ENCODE measurements at regions not wholly inside any gene's neighbourhood (a gene's known extent, or its start where the extent isn't known, plus 50 kb on each side); places are given as distances from the start of the nearest gene placed in this dataset.

DNA sequence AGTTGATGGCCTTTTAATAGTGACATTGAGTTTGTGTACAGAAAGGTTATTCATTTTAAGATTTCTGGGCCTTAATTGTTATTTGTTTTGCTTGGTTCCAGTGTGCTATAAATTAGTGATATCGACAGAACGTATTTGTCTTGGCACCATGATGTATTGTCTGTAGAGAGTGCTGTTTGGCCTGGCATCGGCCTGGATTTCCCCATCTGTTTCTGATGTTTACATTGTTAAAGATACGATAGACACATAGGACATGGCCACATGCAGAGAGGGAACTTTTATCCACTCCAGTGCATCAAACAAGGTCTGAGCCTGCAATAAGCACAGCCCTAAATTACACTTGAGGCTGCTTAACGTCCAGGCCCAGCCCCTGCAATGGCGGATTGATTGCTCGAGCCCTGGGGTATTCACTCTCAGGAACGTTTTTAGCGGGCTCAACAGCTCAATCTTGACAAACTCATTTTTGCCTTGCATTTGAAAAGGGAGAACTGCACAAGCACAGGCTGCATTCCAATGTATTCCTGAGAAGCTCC, 144.7 kb downstream of the SLC4A3 start:
- DNase-seq: no peak

DNA sequence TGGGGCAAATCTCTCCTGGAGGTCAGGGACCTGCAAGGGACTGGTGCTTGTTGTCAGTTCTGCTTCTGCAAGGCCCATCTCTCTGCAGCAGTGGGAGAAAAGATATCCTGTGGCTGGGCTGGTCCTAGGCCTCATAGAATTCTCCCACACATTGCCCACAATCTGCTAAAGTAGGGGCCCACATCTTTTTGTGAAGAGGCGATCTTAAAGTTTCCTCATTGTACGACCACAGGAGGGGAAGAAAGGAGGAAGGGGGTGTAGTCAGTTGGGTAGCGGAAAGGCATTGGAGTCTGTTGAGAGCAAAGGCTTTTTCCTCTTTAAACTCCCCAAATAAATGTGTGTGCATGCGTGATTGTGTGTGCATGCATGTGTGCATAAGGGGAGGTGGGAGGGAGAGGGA, 145.3 kb downstream of the SLC4A3 start:
- no peak for DNase-seq

DNA sequence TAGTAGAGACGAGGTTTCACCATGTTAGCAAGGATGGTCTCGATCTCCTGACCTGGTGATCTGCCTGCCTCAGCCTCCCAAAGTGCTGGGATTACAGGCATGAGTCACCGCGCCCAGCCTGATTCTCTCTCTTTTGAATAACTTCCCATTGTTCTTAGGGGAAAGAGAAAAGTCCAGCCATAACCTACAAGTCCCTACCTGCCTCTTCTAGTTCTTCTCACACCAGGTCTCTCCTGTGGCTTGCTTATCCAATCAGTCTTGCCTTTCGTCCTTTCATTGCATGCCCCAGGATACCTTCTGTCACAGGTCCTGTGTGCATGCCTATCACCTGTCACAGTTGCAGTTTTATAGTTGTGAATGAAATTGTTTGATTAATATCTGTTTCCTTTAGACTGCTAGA, 148.1 kb downstream of the SLC4A3 start:
- no peak for DNase-seq

DNA sequence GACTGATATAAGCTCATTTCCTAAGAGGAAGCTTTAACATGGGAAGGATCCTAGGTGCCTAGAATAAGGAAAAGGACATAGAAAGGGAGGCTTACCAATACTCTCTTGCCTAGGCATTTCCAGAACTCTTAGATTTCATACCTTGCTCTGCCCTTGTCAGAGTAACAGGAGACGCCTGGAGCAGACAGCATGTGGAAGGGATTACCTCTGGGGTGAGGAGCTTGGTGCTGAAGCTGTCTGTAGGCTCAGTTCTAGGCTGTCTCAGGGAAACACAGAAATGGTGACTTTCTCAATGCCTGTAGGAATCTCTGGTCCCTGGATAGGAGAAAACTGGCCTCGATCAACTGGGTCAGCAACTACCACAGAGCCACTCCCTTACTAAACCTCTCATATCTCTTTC, 150.0 kb downstream of the SLC4A3 start:
- DNase-seq: no peak

- DNase-seq: no peak
These were observed 150.8 kb downstream of the SLC4A3 start for GRCh38 chr2:219778189-219778588.

- DNase-seq: no peak
These were observed 155.4 kb downstream of the SLC4A3 start for GRCh38 chr2:219782737-219783348.

DNA sequence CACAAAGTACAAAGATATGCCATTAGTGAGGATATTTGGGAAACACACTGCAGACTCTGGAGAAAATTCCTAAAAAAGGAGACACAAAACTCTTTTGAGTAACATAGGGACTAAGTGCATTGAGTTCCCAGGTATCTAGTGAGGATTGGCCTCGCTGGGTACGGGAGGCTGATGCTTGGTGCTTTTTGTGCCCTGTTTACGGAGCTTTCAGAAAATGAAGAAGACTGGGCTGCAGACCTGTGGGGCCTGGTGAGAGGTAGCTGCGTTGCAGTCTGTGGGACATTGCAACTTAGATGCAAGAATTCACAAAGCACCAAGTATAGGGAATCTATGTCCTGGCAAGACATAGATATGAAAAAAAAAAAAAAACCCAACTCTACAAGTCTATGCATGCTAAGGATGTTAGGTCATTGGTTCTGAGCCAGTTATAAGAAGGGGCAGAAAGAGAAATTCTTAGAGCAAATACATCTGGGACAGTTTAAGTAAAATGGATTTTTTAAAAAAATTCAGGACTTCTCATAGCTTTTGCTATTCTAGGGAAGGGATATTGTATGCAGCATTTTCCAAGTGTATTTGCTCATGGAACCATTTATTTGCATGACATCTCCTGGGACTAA, 156.0 kb downstream of the SLC4A3 start:
- DNase-seq: no peak

DNA sequence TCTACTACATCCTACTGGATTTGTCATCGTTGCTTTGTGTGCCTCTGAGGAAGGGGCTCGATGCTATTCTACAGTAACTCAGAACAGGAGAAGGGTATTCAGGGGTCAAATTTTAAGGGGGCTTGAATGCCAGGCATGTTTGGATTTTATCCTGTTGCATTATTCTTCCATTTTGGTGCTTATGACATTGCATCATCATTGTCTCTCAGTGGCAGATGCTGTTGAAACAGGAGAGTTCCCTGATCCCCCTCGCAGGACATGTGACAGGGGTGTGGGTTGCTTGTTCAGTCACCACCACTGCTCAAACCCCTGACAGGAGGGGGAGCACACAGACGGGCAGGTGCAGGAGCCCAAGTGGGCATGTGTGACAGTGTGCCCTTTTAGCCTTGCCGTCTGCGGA, 156.7 kb downstream of the SLC4A3 start:
- DNase-seq: no peak

DNA sequence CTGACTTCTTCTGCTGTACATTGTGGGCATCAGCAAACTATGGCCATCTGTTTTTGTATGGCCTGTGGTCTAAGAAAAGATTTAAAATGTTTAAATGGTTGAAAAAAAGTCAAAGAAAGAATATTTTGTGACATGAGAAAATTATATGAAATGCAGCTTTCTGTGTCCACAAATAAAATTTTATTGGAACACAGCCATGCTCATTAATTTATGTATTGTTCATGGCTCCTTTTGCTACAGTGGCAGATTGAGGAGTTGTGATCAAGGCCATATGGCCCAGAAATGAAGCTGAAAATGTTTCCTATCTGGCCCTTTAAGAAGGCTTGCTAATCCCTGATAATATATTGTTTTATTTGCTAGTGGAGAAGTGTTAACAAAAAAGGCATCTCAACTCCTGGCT, 162.0 kb downstream of the SLC4A3 start:
- DNase-seq: no peak

GRCh38 chr2:219792446-219792845, 165.0 kb downstream of the SLC4A3 start:
- DNase-seq: no peak

DNA sequence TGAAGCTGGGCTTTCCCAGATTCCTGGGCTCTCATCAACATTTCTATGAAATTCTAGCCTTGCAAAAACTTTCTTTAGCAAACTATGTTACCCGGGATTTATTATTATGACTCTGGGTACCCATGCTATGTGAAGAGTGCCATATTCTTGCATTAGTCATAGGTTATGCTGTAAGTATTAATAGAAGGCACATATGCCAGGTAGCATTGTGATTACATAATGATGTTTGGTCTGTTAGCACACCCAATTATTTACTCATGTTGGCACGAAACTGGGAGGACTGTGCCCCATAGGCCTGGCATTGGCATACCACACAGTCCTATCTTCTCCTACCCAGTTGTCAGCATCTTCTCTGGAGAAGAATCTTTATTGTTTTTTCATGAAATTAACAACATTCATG, 171.0 kb downstream of the SLC4A3 start:
- DNase-seq: no peak

DNA sequence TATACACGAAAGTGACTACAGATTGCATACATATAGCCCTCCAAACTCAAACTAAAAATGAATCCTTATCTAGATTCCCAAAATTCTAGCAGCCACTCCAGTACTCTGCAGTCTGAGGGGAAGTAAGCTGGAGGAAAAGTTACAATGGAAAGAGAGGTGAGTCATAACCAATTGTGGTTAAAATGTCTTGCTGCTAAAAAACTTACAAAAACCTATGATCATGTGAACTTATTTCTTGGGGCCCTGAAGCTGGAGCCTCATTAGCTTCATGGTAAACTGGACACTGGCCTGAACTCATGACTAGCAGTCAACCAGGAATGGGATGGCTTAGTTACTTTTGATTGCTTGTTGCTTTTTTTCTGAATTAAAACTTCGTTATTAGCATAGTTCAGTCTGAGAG, 175.9 kb downstream of the SLC4A3 start:
- peak; percentile 51 for DNase-seq

- DNase-seq: no peak
These were observed 183.5 kb downstream of the SLC4A3 start for GRCh38 chr2:219810895-219811294.

GRCh38 chr2:219812672-219813071, 185.2 kb downstream of the SLC4A3 start:
- DNase-seq: no peak

DNA sequence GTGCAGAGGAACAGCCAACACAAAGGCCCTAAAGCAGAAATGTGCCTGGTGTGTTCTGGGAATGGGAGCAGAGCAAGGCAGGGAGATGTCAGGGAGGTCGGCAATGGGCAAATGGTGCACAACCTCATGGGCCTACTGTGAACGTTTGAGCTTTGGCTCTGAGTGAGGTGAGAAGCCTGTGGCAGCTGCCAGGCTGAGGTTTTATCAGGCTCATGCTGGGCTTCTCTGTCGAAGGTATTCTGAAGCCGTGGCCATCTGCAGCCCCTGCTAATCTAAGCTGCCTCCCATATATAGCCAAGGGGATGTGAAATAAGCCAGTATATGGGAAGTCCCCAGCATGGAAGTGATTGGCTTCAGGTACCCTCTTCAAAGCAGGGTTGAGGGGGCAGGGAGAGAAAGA, 193.3 kb downstream of the SLC4A3 start:
- DNase-seq: no peak

- DNase-seq: no peak
These were observed 196.1 kb downstream of the SLC4A3 start for GRCh38 chr2:219823574-219823973.

GRCh38 chr2:219824996-219825395, 197.6 kb downstream of the SLC4A3 start:
- no peak for DNase-seq

- no peak for DNase-seq
These were observed 200.7 kb downstream of the SLC4A3 start for GRCh38 chr2:219828127-219828526.

- no peak for DNase-seq
These were observed 202.4 kb downstream of the SLC4A3 start for GRCh38 chr2:219829667-219830352.

GRCh38 chr2:219830353-219830738, 202.9 kb downstream of the SLC4A3 start:
- DNase-seq: no peak

- no peak for DNase-seq
These were observed 204.5 kb downstream of the SLC4A3 start for GRCh38 chr2:219831957-219832356.

DNA sequence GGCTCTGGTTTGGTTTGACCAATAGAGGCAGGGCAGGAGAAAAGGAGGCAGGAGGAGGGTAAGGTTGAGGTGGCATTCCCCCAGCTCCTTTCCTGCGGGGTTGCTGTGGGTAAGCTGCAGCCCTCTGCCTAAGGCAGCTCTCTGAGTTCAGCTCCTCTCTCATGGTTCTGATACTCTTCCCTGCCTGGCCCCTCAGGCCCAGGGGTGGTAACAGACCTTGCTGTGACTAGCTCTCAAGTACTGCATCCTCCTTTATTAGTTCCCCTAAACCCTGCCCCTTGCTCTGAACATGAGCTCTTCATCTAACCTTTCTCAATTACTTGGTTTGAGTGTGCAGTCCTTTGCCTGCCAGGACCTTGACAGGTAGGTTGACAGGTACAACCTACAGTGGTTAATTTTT, 205.5 kb downstream of the SLC4A3 start:
- DNase-seq: no peak

GRCh38 chr2:219835493-219835892, 208.1 kb downstream of the SLC4A3 start:
- no peak for DNase-seq

DNA sequence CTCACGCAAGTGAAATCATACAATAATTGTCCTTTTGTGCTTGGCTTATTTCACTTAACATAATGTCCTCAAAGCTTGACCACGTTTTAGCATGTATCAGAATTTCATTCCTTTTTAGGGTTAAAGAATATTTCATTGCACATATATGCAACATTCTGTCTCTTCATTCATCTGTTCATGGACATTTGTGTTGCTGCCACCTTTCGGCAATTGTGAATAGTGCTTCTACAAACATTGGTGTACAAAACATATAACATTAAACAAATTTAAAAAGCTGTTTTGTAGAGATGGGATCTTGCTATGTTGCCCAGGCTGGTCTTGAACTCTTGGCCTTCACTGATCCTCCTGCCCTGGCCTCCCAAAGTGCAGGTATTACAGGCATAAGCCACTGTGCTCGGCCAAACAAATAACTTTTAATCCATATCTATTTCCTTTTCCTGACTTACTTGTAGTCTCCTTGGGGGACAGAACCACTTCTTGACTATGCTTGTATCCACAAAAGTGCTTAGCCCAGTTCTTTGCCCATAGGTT, 209.3 kb downstream of the SLC4A3 start:
- DNase-seq: peak; percentile 52
